Ascending aorta (tissue), 2 donors: ENCODE measurements at regions not wholly inside any gene's neighbourhood (a gene's known extent, or its start where the extent isn't known, plus 50 kb on each side); places are given as distances from the start of the nearest gene placed in this dataset.

Experiments used
- DNase-seq, 2 donors: peaks; one replicate each; pipeline ENCODE4 v3.0.0-alpha.2; 2019; ENCODE audit warnings: low spot score in 2 of 2
- H3K27ac ChIP-seq, 2 donors: fragments of 200-600 bp; sonication (generic); one replicate each; pipeline ENCODE4 v1.5.1; 2016 to 2017; ENCODE audit warnings: mild to moderate bottlenecking in 1 of 2
- H3K27me3 ChIP-seq: fragments of 200-600 bp; sonication (generic); one replicate; pipeline ENCODE4 v1.5.1; 2017
- H3K36me3 ChIP-seq, 2 donors: fragments of 200-600 bp; sonication (generic); one replicate each; pipeline ENCODE4 v1.5.1; 2016
- H3K4me1 ChIP-seq, 2 donors: fragments of 200-600 bp; sonication (generic); one replicate each; pipeline ENCODE4 v1.5.1; 2016 to 2017; ENCODE audit warnings: mild to moderate bottlenecking in 1 of 2
- H3K4me3 ChIP-seq, 2 donors: fragments of 200-600 bp; sonication (generic); one replicate each; pipeline ENCODE4 v1.5.1; 2016 to 2017; ENCODE audit warnings: mild to moderate bottlenecking in 1 of 2
- H3K9me3 ChIP-seq, 2 donors: fragments of 200-600 bp; sonication (generic); one replicate each; pipeline ENCODE4 v1.5.1; 2016
- intact Hi-C: fragments of 100-400 bp; cut with DNase I; formaldehyde crosslinking; loops from one replicate; pipeline ENCODE4 v1.15.1; 2023
- TF ChIP-seq, protein P1 (sequence below), 3 experiments: fragments of 200-600 bp in 2 of 3; fragments of 450-650 bp in 1 of 3; sonication (generic) in 2 of 3; IDR thresholded peaks; one replicate each; pipeline ENCODE4 v1.5.1; 2016 to 2019; ENCODE audit warnings: antibody characterized with exemption in 3 of 3, mild to moderate bottlenecking in 1 of 3, moderate library complexity in 1 of 3

DNA sequence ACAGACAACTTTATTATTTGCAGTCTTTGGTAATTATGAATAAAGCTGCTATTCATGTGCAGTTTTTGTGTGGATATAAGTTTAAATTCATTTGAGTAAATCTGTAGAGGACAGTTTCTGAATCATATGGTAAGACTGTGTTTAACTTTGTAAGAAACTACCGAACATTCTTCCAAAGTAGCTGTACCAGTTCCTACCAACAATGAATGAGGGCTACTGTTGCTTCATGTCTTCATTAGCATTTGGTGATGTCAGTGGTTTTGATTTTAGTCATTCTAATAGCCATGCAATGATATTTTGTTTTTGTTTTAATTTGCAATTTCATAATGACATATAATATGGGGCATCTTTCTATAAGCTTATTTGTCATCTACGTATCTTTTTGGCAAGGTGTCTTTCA lies 501.3 kb upstream of the RORB start:
- H3K4me1 ChIP-seq, result no peaks in the 10 kb centered on the region
- no peak for DNase-seq
- no peaks in the 10 kb centered on the region for H3K36me3 ChIP-seq
- TF ChIP-seq, protein P1, sequence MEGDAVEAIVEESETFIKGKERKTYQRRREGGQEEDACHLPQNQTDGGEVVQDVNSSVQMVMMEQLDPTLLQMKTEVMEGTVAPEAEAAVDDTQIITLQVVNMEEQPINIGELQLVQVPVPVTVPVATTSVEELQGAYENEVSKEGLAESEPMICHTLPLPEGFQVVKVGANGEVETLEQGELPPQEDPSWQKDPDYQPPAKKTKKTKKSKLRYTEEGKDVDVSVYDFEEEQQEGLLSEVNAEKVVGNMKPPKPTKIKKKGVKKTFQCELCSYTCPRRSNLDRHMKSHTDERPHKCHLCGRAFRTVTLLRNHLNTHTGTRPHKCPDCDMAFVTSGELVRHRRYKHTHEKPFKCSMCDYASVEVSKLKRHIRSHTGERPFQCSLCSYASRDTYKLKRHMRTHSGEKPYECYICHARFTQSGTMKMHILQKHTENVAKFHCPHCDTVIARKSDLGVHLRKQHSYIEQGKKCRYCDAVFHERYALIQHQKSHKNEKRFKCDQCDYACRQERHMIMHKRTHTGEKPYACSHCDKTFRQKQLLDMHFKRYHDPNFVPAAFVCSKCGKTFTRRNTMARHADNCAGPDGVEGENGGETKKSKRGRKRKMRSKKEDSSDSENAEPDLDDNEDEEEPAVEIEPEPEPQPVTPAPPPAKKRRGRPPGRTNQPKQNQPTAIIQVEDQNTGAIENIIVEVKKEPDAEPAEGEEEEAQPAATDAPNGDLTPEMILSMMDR (IDR thresholded peaks at IDR 0.05), result no peak
- intact Hi-C loops, result no loop called here
- no peak overlapping the region for H3K27ac ChIP-seq
- no peaks in the 10 kb centered on the region for H3K9me3 ChIP-seq
- no peak overlapping the region for H3K4me3 ChIP-seq
- H3K27me3 ChIP-seq, result no peaks in the 10 kb centered on the region

DNA sequence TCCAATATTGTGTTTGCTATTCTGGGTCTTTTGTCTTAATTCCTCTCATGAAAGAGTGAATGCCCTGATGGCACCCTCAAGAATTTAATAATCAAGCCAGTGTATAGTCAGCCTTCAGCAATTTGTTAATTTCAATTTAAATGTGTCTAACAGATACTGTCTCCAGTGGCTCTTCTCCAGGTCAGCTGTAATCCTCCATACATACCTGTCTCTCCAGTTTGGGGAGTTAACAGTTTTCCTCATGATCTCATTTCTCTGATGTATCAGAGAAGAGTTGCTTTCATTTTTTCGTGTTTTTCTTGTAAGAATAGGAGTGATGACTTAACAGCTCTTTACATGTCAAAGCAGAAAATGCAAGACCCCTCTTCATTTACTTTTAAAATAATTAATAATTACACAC lies 500.3 kb upstream of the RORB start:
- TF ChIP-seq, protein P1 (IDR thresholded peaks at IDR 0.05), result no peak
- Histone ChIP-seq H3K27me3 (no peaks in the 10 kb centered on the region), H3K4me3 (no peak overlapping the region), H3K36me3 (no peaks in the 10 kb centered on the region), H3K9me3 (no peaks in the 10 kb centered on the region), H3K27ac (no peak overlapping the region), H3K4me1 (no peaks in the 10 kb centered on the region)
- intact Hi-C loops, result no loop called here
- no peak for DNase-seq

DNA sequence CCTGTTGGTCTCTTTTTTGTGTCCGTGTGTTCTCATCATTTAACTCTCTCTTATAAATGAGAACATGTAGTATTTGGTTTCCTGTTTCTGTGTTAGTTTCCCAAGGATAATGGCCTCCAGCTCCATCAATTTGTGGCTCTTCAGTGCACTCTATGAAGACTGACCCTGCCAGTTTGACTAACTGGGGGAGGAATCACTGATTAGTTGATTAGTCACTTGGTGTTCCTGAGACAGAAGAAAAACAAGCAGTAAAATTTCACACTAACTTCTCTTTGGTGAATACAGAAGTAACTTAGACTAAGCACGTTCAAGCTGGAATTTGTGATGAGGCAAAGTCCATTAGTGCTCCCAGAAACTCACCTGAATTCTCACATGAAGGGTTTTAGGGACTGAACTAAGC lies 495.8 kb upstream of the RORB start:
- intact Hi-C loops, result no loop called here
- H3K36me3 ChIP-seq, result no peaks in the 10 kb centered on the region
- no peaks in the 10 kb centered on the region for H3K9me3 ChIP-seq
- H3K4me3 ChIP-seq, result no peak overlapping the region
- H3K4me1 ChIP-seq, result no peaks in the 10 kb centered on the region
- TF ChIP-seq, protein P1 (IDR thresholded peaks at IDR 0.05), result no peak
- no peak overlapping the region for H3K27ac ChIP-seq
- no peak for DNase-seq
- no peaks in the 10 kb centered on the region for H3K27me3 ChIP-seq

DNA sequence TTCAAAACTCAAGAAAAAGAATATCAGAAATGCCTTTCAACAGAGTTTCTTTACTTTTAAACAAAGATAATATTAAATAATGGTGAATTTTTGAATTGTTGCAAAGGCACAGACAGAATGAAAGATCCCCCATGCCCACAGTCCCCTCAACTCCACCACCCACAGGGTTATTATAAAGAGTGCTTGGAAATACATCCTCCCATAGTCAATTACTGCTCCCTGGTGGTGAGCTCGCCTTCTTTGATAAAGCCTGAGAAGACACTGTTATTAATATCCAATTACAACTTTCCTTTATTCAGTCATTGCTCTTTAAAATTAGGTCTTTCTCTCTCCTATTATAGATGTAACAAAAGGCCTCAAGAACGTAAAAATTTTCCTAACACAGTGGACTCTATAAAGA lies 490.2 kb upstream of the RORB start:
- intact Hi-C loops, result no loop called here
- Histone ChIP-seq H3K9me3 (no peaks in the 10 kb centered on the region), H3K27me3 (no peaks in the 10 kb centered on the region), H3K4me3 (no peak overlapping the region), H3K4me1 (no peaks in the 10 kb centered on the region), H3K27ac (no peak overlapping the region), H3K36me3 (no peaks in the 10 kb centered on the region)
- TF ChIP-seq, protein P1 (IDR thresholded peaks at IDR 0.05), result no peak
- DNase-seq, result no peak

DNA sequence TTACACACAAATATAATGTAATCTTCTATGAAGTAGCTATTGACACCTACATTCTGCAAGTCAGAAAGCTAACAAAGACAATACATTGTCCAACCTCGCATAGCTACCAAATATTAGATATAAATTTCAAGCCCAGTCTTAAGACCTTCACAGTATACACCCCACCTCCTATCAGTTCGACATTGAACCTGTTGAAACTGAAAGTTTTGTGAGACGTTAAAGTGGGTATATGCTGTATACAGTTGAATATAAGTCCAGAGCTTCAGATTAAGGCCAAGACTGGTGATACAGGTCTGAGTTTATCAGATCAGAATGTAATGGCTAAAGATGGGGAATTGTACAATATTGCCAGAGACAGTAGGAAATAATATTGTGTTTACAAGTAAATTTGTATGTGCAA lies 489.3 kb upstream of the RORB start:
- no peak for DNase-seq
- H3K9me3 ChIP-seq, result no peaks in the 10 kb centered on the region
- no peak overlapping the region for H3K27ac ChIP-seq
- TF ChIP-seq, protein P1 (IDR thresholded peaks at IDR 0.05), result no peak
- no peaks in the 10 kb centered on the region for H3K36me3 ChIP-seq
- no peaks in the 10 kb centered on the region for H3K4me1 ChIP-seq
- H3K4me3 ChIP-seq, result no peak overlapping the region
- H3K27me3 ChIP-seq, result no peaks in the 10 kb centered on the region
- intact Hi-C loops, result no loop called here

DNA sequence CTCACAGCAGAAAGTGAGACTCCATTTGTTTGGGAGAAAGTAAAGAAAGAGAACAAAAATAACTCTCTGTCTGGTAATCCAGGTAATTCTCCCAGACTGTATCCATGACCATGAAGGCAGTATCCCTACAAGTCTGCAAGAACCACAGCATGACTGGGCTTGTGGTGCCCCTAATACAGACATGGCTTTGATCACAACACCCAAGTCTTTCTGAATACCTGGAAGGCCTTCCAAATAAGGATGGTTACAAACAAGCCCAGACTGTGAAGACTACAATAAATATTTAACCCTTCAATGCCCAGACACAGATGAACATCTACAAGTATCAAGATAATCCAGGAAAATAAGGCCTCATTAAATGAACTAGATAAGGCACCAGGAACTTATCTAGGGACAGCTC lies 481.1 kb upstream of the RORB start:
- Histone ChIP-seq H3K4me1 (no peaks in the 10 kb centered on the region), H3K9me3 (no peaks in the 10 kb centered on the region), H3K4me3 (no peak overlapping the region), H3K27ac (no peak overlapping the region), H3K36me3 (no peaks in the 10 kb centered on the region), H3K27me3 (no peaks in the 10 kb centered on the region)
- intact Hi-C loops, result no loop called here
- DNase-seq, result no peak
- TF ChIP-seq, protein P1 (IDR thresholded peaks at IDR 0.05), result no peak
